Adrenal gland (tissue), 9 donors: ENCODE measurements at regions not wholly inside any gene's neighbourhood (a gene's known extent, or its start where the extent isn't known, plus 50 kb on each side); places are given as distances from the start of the nearest gene placed in this dataset.

ENCODE experiments used
- DNase-seq, 7 donors: peaks; one replicate each; pipeline ENCODE4 v3.0.0-alpha.2; 2019 to 2020
- H3K27ac ChIP-seq, 5 donors: fragments of 200-600 bp; sonication (generic) in 4 of 5; 1 replicate in 3 of 5; 2 replicates in 2 of 5; pipeline versions ENCODE4 v1.5.1 to v1.8.0; 2016 to 2020; ENCODE audit warnings: mild to moderate bottlenecking in 1 of 5
- H3K27me3 ChIP-seq: fragments of 200-600 bp; 2 replicates; pipeline ENCODE4 v1.8.0; 2021
- H3K36me3 ChIP-seq, 2 donors: fragments of 200-600 bp; replicated peaks in 1 of 2; 1 replicate in 1 of 2; 2 replicates in 1 of 2; pipeline versions ENCODE4 v1.5.1 to v1.8.0; 2018 to 2022
- H3K4me1 ChIP-seq, 2 donors: fragments of 200-600 bp; replicated peaks in 1 of 2; 1 replicate in 1 of 2; 2 replicates in 1 of 2; pipeline versions ENCODE4 v1.5.1 to v1.8.0; 2018 to 2021
- H3K4me3 ChIP-seq, 4 donors: fragments of 200-600 bp; sonication (generic) in 3 of 4; one replicate each; pipeline ENCODE4 v1.5.1; 2016 to 2018
- H3K9me3 ChIP-seq, 3 donors: fragments of 200-600 bp; sonication (generic) in 1 of 3; replicated peaks in 1 of 3; 1 replicate in 2 of 3; 2 replicates in 1 of 3; pipeline versions ENCODE4 v1.5.1 to v1.8.0; 2016 to 2021
- CTCF ChIP-seq, 6 experiments: fragments of 450-650 bp in 4 of 6; fragments of 200-600 bp in 2 of 6; sonication (generic) in 1 of 6; IDR thresholded peaks; 1 replicate in 5 of 6; 2 replicates in 1 of 6; pipeline versions ENCODE4 v1.5.1 to v1.8.0; 2016 to 2021; ENCODE audit warnings: antibody characterized with exemption in 6 of 6, mild to moderate bottlenecking in 2 of 6, moderate library complexity in 1 of 6
- POLR2A ChIP-seq, 2 donors: fragments of 450-650 bp; IDR thresholded peaks; one replicate each; pipeline ENCODE4 v1.6.1; 2017; ENCODE audit warnings: antibody characterized with exemption in 2 of 2, mild to moderate bottlenecking in 2 of 2, moderate library complexity in 1 of 2
- WGBS, 4 donors: extraction: QIAGEN DNeasy Blood & Tissue Kit in 2 of 4; methylation state at CpG; one replicate each; pipeline versions ENCODE4 v1.1.5 to v1.1.7; 2013 to 2017; 5-methylcytosine and 5-hydroxymethylcytosine counted together
- intact Hi-C, 2 donors: fragments of 100-400 bp; cut with DNase I; formaldehyde crosslinking; loops; one replicate each; pipeline versions ENCODE4 v1.14.1 to v1.15.0; 2022 to 2023
- donor health status: healthy with polysubstance abuse.
- donor health status: Bipolar disorder and iron deficiency.
- donor health status: DM: yes; HTN: yes; CAD: no.
- donor health status: DM: no; HTN: no; CAD: no.
- donor health status: DM: no; HTN: no; CAD: no.

- TF ChIP-seq CTCF (IDR thresholded peaks at IDR 0.05), result no peak
- no peak for TF ChIP-seq POLR2A (IDR thresholded peaks at IDR 0.05)
- no peak overlapping the region for H3K4me3 ChIP-seq
- DNase-seq, result no peak
- no peaks in the 10 kb centered on the region for H3K9me3 ChIP-seq
- H3K36me3 ChIP-seq, result no peaks in the 10 kb centered on the region
- H3K27ac ChIP-seq, result no peak overlapping the region
- no peaks in the 10 kb centered on the region for H3K4me1 ChIP-seq
- intact Hi-C loops, result no loop called here
- no peaks in the 10 kb centered on the region for H3K27me3 ChIP-seq
- 49 to 56% (median 53%) methylated on average over 2 of the region's 2 CpGs for WGBS, 4 donors
These were observed 246.9 kb downstream of the CGGBP1 start for GRCh38 chr3:87811953-87812352.

GRCh38 chr3:87810452-87811016, 248.3 kb downstream of the CGGBP1 start:
- no peak for DNase-seq

GRCh38 chr3:87805670-87806069, 253.1 kb downstream of the CGGBP1 start:
- H3K27ac ChIP-seq, result no peak overlapping the region
- WGBS, 4 donors, result 75 to 78% (median 77%) methylated on average over 5 of the region's 5 CpGs
- intact Hi-C loops, result no loop called here
- H3K4me1 ChIP-seq, result no peaks in the 10 kb centered on the region
- no peaks in the 10 kb centered on the region for H3K27me3 ChIP-seq
- DNase-seq, result no peak
- no peak overlapping the region for H3K4me3 ChIP-seq
- no peaks in the 10 kb centered on the region for H3K9me3 ChIP-seq
- no peak for TF ChIP-seq CTCF (IDR thresholded peaks at IDR 0.05)
- TF ChIP-seq POLR2A (IDR thresholded peaks at IDR 0.05), result no peak
- H3K36me3 ChIP-seq, result no peaks in the 10 kb centered on the region

More at GRCh38 chr3:87810452-87811016, 248.3 kb downstream of the CGGBP1 start:
- Histone ChIP-seq H3K27ac (no peak overlapping the region), H3K4me3 (no peak overlapping the region), H3K9me3 (no peaks in the 10 kb centered on the region), H3K36me3 (no peaks in the 10 kb centered on the region), H3K27me3 (no peaks in the 10 kb centered on the region), H3K4me1 (no peaks in the 10 kb centered on the region)
- TF ChIP-seq CTCF (IDR thresholded peaks at IDR 0.05) (no peak), POLR2A (IDR thresholded peaks at IDR 0.05) (no peak)
- intact Hi-C loops, result no loop called here

- Histone ChIP-seq H3K4me1 (no peaks in the 10 kb centered on the region), H3K36me3 (no peaks in the 10 kb centered on the region), H3K27me3 (no peaks in the 10 kb centered on the region), H3K9me3 (no peaks in the 10 kb centered on the region), H3K27ac (no peak overlapping the region), H3K4me3 (no peak overlapping the region)
- DNase-seq, result no peak
- intact Hi-C loops, result no loop called here
- WGBS, 4 donors, result 48 to 63% (median 58%) methylated on average over 5 of the region's 5 CpGs
- TF ChIP-seq POLR2A (IDR thresholded peaks at IDR 0.05) (no peak), CTCF (IDR thresholded peaks at IDR 0.05) (no peak)
These were observed 257.4 kb downstream of the CGGBP1 start for GRCh38 chr3:87801409-87801808.
